H1 (cell line): ENCODE measurements at regions not wholly inside any gene's neighbourhood (a gene's known extent, or its start where the extent isn't known, plus 50 kb on each side); places are given as distances from the start of the nearest gene placed in this dataset.

Experiments
- CTCF ChIA-PET: fragments of 300-600 bp; sonication (Branson Sonifier 250); formaldehyde crosslinking; loops from one replicate; lab custom pipeline; 2021; ENCODE audit not compliant: partially characterized antibody; lab: Charles Lee
- POLR2A ChIA-PET: fragments of 300-600 bp; sonication (Branson Sonifier 250); formaldehyde crosslinking; loops from one replicate; lab custom pipeline; 2021; ENCODE audit warnings: inconsistent platforms; ENCODE audit not compliant: partially characterized antibody; lab: Charles Lee
- DNase-seq, 2 experiments: peaks; one replicate each; pipeline versions ENCODE4 v3.0.0 to v3.0.0-alpha.2; 2010 to 2022; ENCODE audit warnings: low spot score in 2 of 2, low read depth in 1 of 2, mixed read lengths in 1 of 2
- FAIRE-seq: peaks from 2 replicates; lab custom pipeline; 2011; peaks lifted over from hg19 to GRCh38; lab: Jason Lieb, UNC
- H2AFZ ChIP-seq: 2 replicates; pipeline ENCODE4 v1.8.1; 2012; ENCODE audit warnings: low read length, inconsistent platforms
- H2AK5ac ChIP-seq: 2 replicates; pipeline ENCODE4 v1.6.1; 2013; ENCODE audit warnings: low read depth, low read length
- H2BK120ac ChIP-seq: replicated peaks from 2 replicates; pipeline ENCODE3; 2013; ENCODE audit warnings: low read depth, low read length, inconsistent platforms
- H2BK12ac ChIP-seq: 2 replicates; pipeline ENCODE4 v1.6.1; 2013; ENCODE audit warnings: low read depth, low read length
- H2BK15ac ChIP-seq: 2 replicates; pipeline ENCODE4 v1.6.1; 2013; ENCODE audit warnings: low read length
- H2BK20ac ChIP-seq: 2 replicates; pipeline ENCODE4 v1.6.1; 2013; ENCODE audit warnings: low read length
- H2BK5ac ChIP-seq: 2 replicates; pipeline ENCODE4 v1.6.1; 2013; ENCODE audit warnings: low read depth, low read length
- H3K14ac ChIP-seq: 2 replicates; pipeline ENCODE4 v1.6.1; 2013; ENCODE audit warnings: inconsistent platforms; ENCODE audit not compliant: insufficient read length
- H3K18ac ChIP-seq: 2 replicates; pipeline ENCODE4 v1.6.1; 2013; ENCODE audit warnings: low read length; ENCODE audit errors: extremely low read depth
- H3K23ac ChIP-seq: 2 replicates; pipeline ENCODE4 v1.6.1; 2013; ENCODE audit warnings: inconsistent platforms; ENCODE audit not compliant: insufficient read length
- H3K23me2 ChIP-seq: 2 replicates; pipeline ENCODE4 v1.6.1; 2013; ENCODE audit warnings: low read depth, low read length
- H3K27ac ChIP-seq: 2 replicates; pipeline ENCODE4 v1.6.1; 2011; ENCODE audit warnings: low read depth, low read length, inconsistent platforms
- H3K27me3 ChIP-seq, 4 experiments: replicated peaks in 1 of 4; 1 replicate in 1 of 4; 2 replicates in 3 of 4; pipeline versions ENCODE4 v1.6.1 to v1.8.1; 2011 to 2013; ENCODE audit warnings: low read length in 3 of 4, mild to moderate bottlenecking in 3 of 4, inconsistent platforms in 2 of 4, mixed read lengths in 2 of 4, moderate library complexity in 1 of 4; ENCODE audit not compliant: control insufficient read depth in 3 of 4, insufficient read depth in 3 of 4; ENCODE audit errors: extremely low read depth in 1 of 4
- H3K36me3 ChIP-seq, 4 experiments: 2 replicates each; pipeline versions ENCODE4 v1.6.1 to v1.8.1; 2011 to 2013; ENCODE audit warnings: mild to moderate bottlenecking in 4 of 4, low read length in 3 of 4, moderate library complexity in 2 of 4, control low read depth in 1 of 4, inconsistent platforms in 1 of 4; ENCODE audit not compliant: insufficient read depth in 4 of 4, control insufficient read depth in 2 of 4
- H3K4ac ChIP-seq: replicated peaks from 2 replicates; pipeline ENCODE3; 2013; ENCODE audit warnings: low read length, low read depth, mixed read lengths, inconsistent platforms; ENCODE audit not compliant: insufficient read length
- H3K4me1 ChIP-seq, 4 experiments: replicated peaks in 1 of 4; 1 replicate in 1 of 4; 2 replicates in 3 of 4; pipeline versions ENCODE4 v1.6.1 to v1.8.1; 2011 to 2013; ENCODE audit warnings: low read length in 3 of 4, inconsistent platforms in 2 of 4, mixed read lengths in 1 of 4; ENCODE audit not compliant: insufficient read depth in 4 of 4, control insufficient read depth in 3 of 4
- H3K4me2 ChIP-seq, 2 experiments: 2 replicates each; pipeline versions ENCODE4 v1.6.1 to v1.8.1; 2011 to 2013; ENCODE audit warnings: low read depth in 2 of 2, low read length in 2 of 2, control low read depth in 1 of 2, inconsistent platforms in 1 of 2, mild to moderate bottlenecking in 1 of 2; ENCODE audit not compliant: insufficient read depth in 1 of 2
- H3K4me3 ChIP-seq, 4 experiments: fragments of 200-600, 300-600 bp in 1 of 4; sonication (generic), shearing (Covaris generic), sonication (Bioruptor Twin) in 1 of 4; 2 replicates each; pipeline versions ENCODE4 v1.5.1 to v1.8.1; 2011 to 2016; ENCODE audit warnings: low read length in 4 of 4, low read depth in 3 of 4, control low read depth in 2 of 4, inconsistent platforms in 2 of 4, mild to moderate bottlenecking in 2 of 4, mixed read lengths in 1 of 4, moderate library complexity in 1 of 4; ENCODE audit not compliant: insufficient read depth in 2 of 4; ENCODE audit errors: extremely low read depth in 1 of 4
- H3K56ac ChIP-seq: replicated peaks from 2 replicates; pipeline ENCODE3; 2013; ENCODE audit warnings: low read depth, mild to moderate bottlenecking, mixed read lengths, low read length, inconsistent platforms; ENCODE audit not compliant: insufficient read length
- H3K79me1 ChIP-seq: 2 replicates; pipeline ENCODE4 v1.6.1; 2013; ENCODE audit warnings: low read depth, low read length, control low read depth
- H3K79me2 ChIP-seq, 2 experiments: 2 replicates each; pipeline versions ENCODE4 v1.6.1 to v1.8.1; 2012 to 2013; ENCODE audit warnings: low read length in 2 of 2, mild to moderate bottlenecking in 2 of 2, inconsistent platforms in 1 of 2; ENCODE audit not compliant: insufficient read depth in 2 of 2, control insufficient read depth in 1 of 2
- H3K9ac ChIP-seq, 4 experiments: replicated peaks in 1 of 4; 1 replicate in 1 of 4; 2 replicates in 3 of 4; pipeline versions ENCODE4 v1.6.1 to v1.8.1; 2011 to 2013; ENCODE audit warnings: low read depth in 3 of 4, low read length in 3 of 4, control low read depth in 2 of 4, mild to moderate bottlenecking in 2 of 4, moderate library complexity in 2 of 4, inconsistent platforms in 1 of 4; ENCODE audit errors: extremely low read depth in 1 of 4
- H3K9me3 ChIP-seq, 2 experiments: 2 replicates each; pipeline versions ENCODE4 v1.6.1 to v1.8.1; 2012 to 2013; ENCODE audit warnings: mild to moderate bottlenecking in 2 of 2, moderate library complexity in 2 of 2, control low read depth in 1 of 2, inconsistent platforms in 1 of 2, low read depth in 1 of 2, low read length in 1 of 2, mixed read lengths in 1 of 2; ENCODE audit not compliant: insufficient read depth in 2 of 2
- H4K20me1 ChIP-seq, 2 experiments: replicated peaks in 1 of 2; 2 replicates each; pipeline versions ENCODE3 to v1.8.1; 2011 to 2013; ENCODE audit warnings: inconsistent platforms in 2 of 2, low read length in 2 of 2, mild to moderate bottlenecking in 1 of 2; ENCODE audit not compliant: insufficient read depth in 2 of 2, control insufficient read depth in 1 of 2
- H4K5ac ChIP-seq: 2 replicates; pipeline ENCODE4 v1.6.1; 2013; ENCODE audit warnings: low read length, low read depth, mixed read lengths, inconsistent platforms; ENCODE audit not compliant: insufficient read length
- H4K8ac ChIP-seq: 2 replicates; pipeline ENCODE4 v1.8.0; 2013; ENCODE audit warnings: mild to moderate bottlenecking, moderate library complexity, low read length, inconsistent platforms; ENCODE audit not compliant: insufficient read depth; ENCODE audit errors: extremely low read depth
- H4K91ac ChIP-seq: replicated peaks from 2 replicates; pipeline ENCODE3; 2013; ENCODE audit warnings: low read length, mixed read lengths, inconsistent platforms; ENCODE audit not compliant: insufficient read length
- HDAC2 ChIP-seq, 2 experiments: fragments of 300-600 bp in 1 of 2; sonication (generic) in 1 of 2; IDR thresholded peaks; 2 replicates each; pipeline ENCODE4 v1.6.1; 2011 to 2012; ENCODE audit warnings: low read depth in 2 of 2, low read length in 2 of 2, mild to moderate bottlenecking in 2 of 2, moderate library complexity in 2 of 2, borderline replicate concordance in 1 of 2, inconsistent platforms in 1 of 2
- MAX ChIP-seq: IDR thresholded peaks from 2 replicates; pipeline ENCODE4 v1.6.1; 2012; ENCODE audit warnings: inconsistent platforms
- RFX5 ChIP-seq: IDR thresholded peaks from 2 replicates; pipeline ENCODE4 v1.6.1; 2011; ENCODE audit warnings: low read depth, low read length, improper control_type of control experiment, borderline replicate concordance
- TAF1 ChIP-seq: IDR thresholded peaks from 2 replicates; pipeline ENCODE4 v1.6.1; 2011; ENCODE audit warnings: mild to moderate bottlenecking, low read depth, low read length
- WGBS, 2 experiments: shearing (Covaris generic) in 1 of 2; methylation state at CpG; one replicate each; pipeline versions ENCODE4 v1.1.6 to v1.1.7; 2013 to 2015; ENCODE audit warnings: low lambda C conversion rate in 2 of 2, mixed read lengths in 2 of 2, inconsistent platforms in 1 of 2, low coverage in 1 of 2, missing lambda C conversion rate in 1 of 2; ENCODE audit not compliant: insufficient replicate concordance in 2 of 2, insufficient coverage in 1 of 2, insufficient read length in 1 of 2; ENCODE audit errors: extremely low coverage in 1 of 2, missing lambda C conversion rate in 1 of 2; 5-methylcytosine and 5-hydroxymethylcytosine counted together

GRCh38 chr10:47222461-47222860 lies 77.5 kb upstream of the GDF10 start:
- H2BK5ac ChIP-seq, result no peak overlapping the region
- H3K4ac ChIP-seq, result no peak overlapping the region
- TF ChIP-seq MAX (no peak), RFX5 (no peak), HDAC2 (IDR thresholded peaks at IDR 0.05; ENCODE audit: borderline replicate concordance in 1 of 2, low read depth in 2 of 2, low read length in 2 of 2) (no peak), TAF1 (no peak)
- TF ChIP-seq, all 59 proteins: peak for 0
- H3K27ac ChIP-seq, result no peak overlapping the region
- H2BK20ac ChIP-seq, result no peak overlapping the region
- no peak overlapping the region for H4K91ac ChIP-seq
- no peak overlapping the region for H2AFZ ChIP-seq
- H3K23me2 ChIP-seq, result no peaks in the 10 kb centered on the region
- H2BK120ac ChIP-seq, result no peak overlapping the region
- H3K14ac ChIP-seq, result no peak overlapping the region
- H3K79me1 ChIP-seq, result no peaks in the 10 kb centered on the region
- H3K9me3 ChIP-seq, result no peaks in the 10 kb centered on the region; a peak in 1 of 4 replicates
- no peak overlapping the region for H3K4me2 ChIP-seq
- H3K79me2 ChIP-seq, result no peaks in the 10 kb centered on the region
- ChIA-PET CTCF (interaction anchor here (1.0 to 2.1 kb wide), 5 partner anchors 13 to 175 kb away, joined by 3 to 7 read pairs (median 3); no protein-coding TSS in a partner anchor), POLR2A (no interaction called here)
- no peak overlapping the region for H3K18ac ChIP-seq
- no peaks in the 10 kb centered on the region for H3K36me3 ChIP-seq
- H3K9ac ChIP-seq, result no peak overlapping the region
- no peak overlapping the region for H3K4me3 ChIP-seq
- FAIRE-seq, result no peak
- H3K27me3 ChIP-seq, result no peaks in the 10 kb centered on the region
- H3K56ac ChIP-seq, result no peak overlapping the region
- H4K5ac ChIP-seq, result no peak overlapping the region
- no peak overlapping the region for H2BK12ac ChIP-seq
- no peaks in the 10 kb centered on the region for H4K20me1 ChIP-seq
- no peak for DNase-seq
- peaks cover 0 to 4% (median 0%) of the 10 kb centered on the region in 4 experiments; a peak in 2 of 7 replicates for H3K4me1 ChIP-seq
- WGBS, 2 experiments, result 92% methylated on average over 3 of the region's 4 CpGs; no CpG with 5 or more reads in 1 of the 2 experiments
- no peak overlapping the region for H4K8ac ChIP-seq
- no peak overlapping the region for H3K23ac ChIP-seq
- no peak overlapping the region for H2BK15ac ChIP-seq
- H2AK5ac ChIP-seq, result no peak overlapping the region
